GM03348 (cell line): ENCODE measurements at regions not wholly inside any gene's neighbourhood (a gene's known extent, or its start where the extent isn't known, plus 50 kb on each side); places are given as distances from the start of the nearest gene placed in this dataset.

ENCODE experiments used
- DNase-seq: peaks from one replicate; pipeline ENCODE4 v3.0.0; 2012; ENCODE audit warnings: low spot score

- no peak for DNase-seq
These were observed 1327.5 kb upstream of the FLRT2 start for GRCh38 chr14:84202486-84202885.

GRCh38 chr14:84203896-84204295 lies 1326.0 kb upstream of the FLRT2 start:
- DNase-seq, result no peak

DNA sequence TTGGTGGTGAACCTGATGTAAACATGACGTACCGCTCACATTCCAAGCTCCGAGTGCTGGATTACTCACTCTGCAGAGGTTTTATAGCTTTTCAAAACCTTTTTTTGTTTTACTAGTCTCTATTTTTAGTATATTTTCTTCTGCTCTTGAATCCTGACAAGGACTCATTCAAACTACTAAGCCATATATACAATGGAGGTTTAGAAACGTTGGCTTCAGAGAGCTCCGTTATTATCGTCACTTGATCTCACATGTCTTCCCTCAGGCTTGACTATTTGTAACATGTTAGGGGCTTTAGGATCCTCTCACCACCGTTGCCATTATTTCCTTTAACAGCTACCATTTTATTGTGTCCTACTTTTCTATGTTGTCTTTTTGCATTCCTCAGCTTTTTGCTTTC lies 1321.5 kb upstream of the FLRT2 start:
- DNase-seq, result no peak

- DNase-seq, result no peak
These were observed 1320.9 kb upstream of the FLRT2 start for GRCh38 chr14:84209031-84209430.

DNA sequence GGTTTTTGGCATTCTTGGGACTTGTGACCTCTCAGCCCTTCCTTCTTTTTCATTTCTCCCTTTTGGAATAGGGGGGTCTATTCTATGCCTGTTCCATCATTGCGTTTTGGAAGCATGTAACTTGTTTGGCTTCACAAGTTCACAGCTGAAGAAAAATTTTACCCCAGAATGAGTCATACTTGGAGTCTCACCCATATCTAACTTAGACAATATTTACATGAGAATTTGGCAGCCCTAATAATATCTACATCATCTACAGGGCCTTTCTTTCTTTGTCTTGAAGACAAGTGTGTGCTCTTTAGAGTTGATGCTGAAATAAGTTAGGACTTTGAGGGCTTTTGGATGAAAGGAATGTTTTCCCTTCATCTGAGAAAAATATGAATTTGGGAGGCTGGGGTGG lies 1312.9 kb upstream of the FLRT2 start:
- no peak for DNase-seq

GRCh38 chr14:84225268-84225667 lies 1304.7 kb upstream of the FLRT2 start:
- DNase-seq, result no peak

DNA sequence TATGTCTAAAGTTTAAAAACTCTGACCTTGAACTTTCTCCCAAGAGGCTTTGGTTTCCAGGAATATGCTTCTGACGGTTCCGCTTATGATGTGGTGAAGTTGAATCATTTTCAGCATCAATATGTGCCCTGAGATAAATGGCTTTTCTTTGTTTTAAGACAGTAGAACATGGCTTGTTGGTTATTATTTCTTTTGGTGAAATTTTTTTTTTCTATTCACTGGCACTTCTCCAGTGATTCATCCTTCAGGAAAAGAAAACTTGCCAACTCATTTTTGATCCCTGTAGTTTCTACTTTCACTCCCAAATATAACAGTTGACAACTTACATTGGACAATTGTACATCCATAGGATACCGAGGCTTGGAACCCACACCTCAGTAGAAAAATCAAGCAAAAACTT lies 1301.2 kb upstream of the FLRT2 start:
- no peak for DNase-seq

- no peak for DNase-seq
These were observed 1295.7 kb upstream of the FLRT2 start for GRCh38 chr14:84234281-84234680.

DNA sequence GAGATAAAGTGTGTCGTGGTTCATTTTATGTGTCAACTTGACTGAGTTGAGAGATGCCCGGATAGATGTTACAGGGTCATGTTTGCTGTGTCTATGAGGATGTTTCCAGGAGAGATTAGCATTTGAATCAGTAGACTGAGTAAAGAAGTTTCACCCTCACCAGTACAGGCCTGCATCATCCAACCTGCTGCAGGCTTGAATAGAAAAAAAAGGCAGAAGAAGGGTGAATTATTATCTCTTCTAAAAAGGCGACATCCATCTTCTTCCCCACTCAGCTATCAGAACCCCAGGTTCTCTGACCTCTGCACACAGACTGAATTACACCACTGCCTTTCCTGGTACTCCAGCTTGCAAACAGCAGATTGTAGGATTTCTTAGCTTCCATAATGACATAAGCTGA lies 1293.7 kb upstream of the FLRT2 start:
- no peak for DNase-seq

GRCh38 chr14:84237881-84238280 lies 1292.1 kb upstream of the FLRT2 start:
- DNase-seq, result no peak

DNA sequence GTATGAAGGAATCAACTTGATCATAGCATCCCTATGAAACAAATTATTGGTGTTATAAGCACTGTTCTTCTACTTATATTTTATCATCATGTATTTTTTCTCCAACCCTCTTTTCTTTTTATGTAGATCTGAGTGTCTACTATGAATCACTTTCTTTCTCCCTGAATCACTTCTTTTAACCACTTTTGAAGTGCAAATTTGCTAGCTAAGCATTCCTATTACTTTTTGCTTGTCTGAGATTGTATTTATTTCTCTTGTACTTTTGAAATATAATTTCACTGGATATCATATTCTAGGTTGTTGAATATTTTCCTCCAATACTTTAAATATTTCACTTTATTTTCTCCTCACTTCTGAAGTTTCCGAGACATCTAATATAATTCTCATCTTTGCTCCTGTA lies 1282.3 kb upstream of the FLRT2 start:
- no peak for DNase-seq

- DNase-seq, result no peak
These were observed 1279.1 kb upstream of the FLRT2 start for GRCh38 chr14:84250893-84251292.

- DNase-seq, result no peak
These were observed 1278.4 kb upstream of the FLRT2 start for GRCh38 chr14:84251411-84252115.

DNA sequence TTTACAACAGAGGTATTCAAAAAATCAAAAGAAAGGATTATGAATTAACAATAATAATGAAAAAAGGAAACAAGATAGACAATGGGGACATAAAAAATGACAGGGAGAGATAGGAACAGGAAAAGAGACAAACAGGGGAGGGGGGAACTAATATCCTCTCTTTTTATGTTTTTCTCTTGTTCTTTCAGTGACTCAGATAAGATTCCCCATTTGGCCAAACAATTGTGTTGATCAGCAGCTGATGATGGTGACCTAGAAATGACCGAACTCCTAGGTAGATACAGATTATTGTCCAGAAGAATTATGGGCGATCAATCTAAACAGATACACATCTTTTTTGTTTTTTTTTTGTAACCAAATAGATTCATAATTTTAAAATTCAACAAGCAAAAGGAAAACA lies 1277.2 kb upstream of the FLRT2 start:
- no peak for DNase-seq

- no peak for DNase-seq
These were observed 1276.6 kb upstream of the FLRT2 start for GRCh38 chr14:84253326-84253725.

DNA sequence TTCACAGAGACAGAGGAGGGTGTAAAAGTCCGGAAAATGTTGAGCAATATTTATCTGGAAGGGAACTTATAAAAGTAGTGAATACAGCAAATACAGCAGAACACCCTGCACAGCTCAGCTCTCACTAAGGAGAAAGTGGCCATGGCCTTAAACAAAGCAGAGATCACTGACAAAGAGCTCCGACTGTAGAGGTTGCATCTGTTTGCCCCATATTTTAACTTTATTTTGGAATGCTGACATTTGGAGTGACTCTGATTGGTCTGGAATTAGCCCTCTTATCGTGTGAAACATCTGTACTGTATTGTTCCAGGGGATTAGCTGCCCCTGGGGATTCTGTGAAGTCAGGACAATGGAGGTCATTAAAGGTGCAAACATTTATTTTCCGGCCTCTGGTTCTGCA lies 1275.7 kb upstream of the FLRT2 start:
- DNase-seq, result no peak

DNA sequence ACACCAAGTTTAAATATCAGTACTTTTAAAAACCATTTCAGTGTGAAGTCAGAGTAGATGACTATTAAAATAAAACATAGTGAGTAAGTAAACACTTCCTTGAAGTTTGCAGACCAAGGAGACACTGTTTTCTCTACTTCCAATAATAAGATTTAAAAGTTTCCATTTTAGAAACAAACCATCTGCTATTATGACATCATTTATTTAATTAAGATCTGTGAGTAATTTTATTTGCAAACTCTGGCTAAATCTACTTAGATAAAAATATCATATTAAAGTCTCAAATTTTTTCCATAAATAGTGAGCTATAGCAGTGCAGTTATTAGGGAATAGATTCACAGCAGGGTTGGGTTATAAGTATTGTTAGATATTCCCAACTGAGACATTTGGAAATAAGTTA lies 1267.0 kb upstream of the FLRT2 start:
- DNase-seq, result no peak

GRCh38 chr14:84272290-84272721 lies 1257.6 kb upstream of the FLRT2 start:
- DNase-seq, result no peak

GRCh38 chr14:84273181-84273580 lies 1256.8 kb upstream of the FLRT2 start:
- no peak for DNase-seq

DNA sequence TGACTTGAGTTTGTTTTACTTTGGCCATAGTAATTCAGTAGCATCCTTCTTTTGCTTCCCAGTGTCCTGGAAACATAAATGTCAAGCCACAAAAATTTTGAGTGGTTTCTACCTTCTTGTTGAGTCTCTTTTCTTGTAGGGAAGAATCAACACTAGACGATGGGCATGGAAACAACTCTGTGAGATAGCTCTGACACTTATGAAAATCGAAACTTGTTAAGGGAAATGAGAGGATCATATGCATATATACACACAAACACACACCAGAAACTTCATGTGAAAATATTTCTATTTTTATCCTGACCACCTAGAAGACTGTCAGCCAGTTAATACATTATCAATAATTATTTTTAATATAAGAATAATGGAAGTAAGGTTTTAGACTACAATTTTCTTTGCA lies 1247.3 kb upstream of the FLRT2 start:
- DNase-seq, result no peak

- DNase-seq, result no peak
These were observed 1241.2 kb upstream of the FLRT2 start for GRCh38 chr14:84288781-84289180.

GRCh38 chr14:84298663-84299195 lies 1231.2 kb upstream of the FLRT2 start:
- no peak for DNase-seq

DNA sequence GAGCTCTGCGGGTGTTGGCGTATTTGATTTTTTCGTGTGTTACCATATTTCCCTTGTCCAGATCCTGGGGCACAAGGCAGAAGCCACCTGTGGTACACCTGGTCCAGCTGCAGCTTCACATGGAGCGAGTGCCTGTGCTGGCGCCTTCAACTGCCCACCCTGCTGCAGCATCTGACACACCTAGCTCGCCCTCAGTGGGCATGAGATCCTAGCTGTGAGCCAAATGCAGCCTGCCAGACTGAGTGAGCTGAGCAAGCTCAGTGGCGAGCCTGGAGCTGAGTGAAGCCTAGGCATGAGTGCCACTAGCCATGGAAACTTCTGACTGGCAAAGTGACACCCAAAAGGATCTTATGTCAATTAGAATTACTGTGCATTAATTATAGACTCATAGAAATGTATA lies 1226.8 kb upstream of the FLRT2 start:
- no peak for DNase-seq

GRCh38 chr14:84312551-84312950 lies 1217.4 kb upstream of the FLRT2 start:
- DNase-seq, result no peak
